Choroid plexus epithelial cell (primary cell): ENCODE measurements at regions not wholly inside any gene's neighbourhood (a gene's known extent, or its start where the extent isn't known, plus 50 kb on each side); places are given as distances from the start of the nearest gene placed in this dataset.

Experiments used
- DNase-seq: peaks from one replicate; pipeline ENCODE4 v3.0.0-alpha.2; 2010; ENCODE audit warnings: low read depth
- H3K4me3 ChIP-seq: 2 replicates; pipeline ENCODE4 v1.5.1; 2011; ENCODE audit warnings: low read depth, mild to moderate bottlenecking, control low read depth, low read length, moderate library complexity
- TF ChIP-seq, protein P1 (sequence below): conservative IDR thresholded peaks from 2 replicates; pipeline ENCODE4 v1.5.1; 2011; ENCODE audit warnings: low read depth, mild to moderate bottlenecking, control low read depth, inconsistent platforms, low read length, moderate library complexity

- TF ChIP-seq, protein P1, sequence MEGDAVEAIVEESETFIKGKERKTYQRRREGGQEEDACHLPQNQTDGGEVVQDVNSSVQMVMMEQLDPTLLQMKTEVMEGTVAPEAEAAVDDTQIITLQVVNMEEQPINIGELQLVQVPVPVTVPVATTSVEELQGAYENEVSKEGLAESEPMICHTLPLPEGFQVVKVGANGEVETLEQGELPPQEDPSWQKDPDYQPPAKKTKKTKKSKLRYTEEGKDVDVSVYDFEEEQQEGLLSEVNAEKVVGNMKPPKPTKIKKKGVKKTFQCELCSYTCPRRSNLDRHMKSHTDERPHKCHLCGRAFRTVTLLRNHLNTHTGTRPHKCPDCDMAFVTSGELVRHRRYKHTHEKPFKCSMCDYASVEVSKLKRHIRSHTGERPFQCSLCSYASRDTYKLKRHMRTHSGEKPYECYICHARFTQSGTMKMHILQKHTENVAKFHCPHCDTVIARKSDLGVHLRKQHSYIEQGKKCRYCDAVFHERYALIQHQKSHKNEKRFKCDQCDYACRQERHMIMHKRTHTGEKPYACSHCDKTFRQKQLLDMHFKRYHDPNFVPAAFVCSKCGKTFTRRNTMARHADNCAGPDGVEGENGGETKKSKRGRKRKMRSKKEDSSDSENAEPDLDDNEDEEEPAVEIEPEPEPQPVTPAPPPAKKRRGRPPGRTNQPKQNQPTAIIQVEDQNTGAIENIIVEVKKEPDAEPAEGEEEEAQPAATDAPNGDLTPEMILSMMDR = no peak
- DNase-seq = no peak
- no peak overlapping the region for H3K4me3 ChIP-seq
Observed at GRCh38 chr1:79695138-79695537, 688.6 kb upstream of the ADGRL4 start.

DNA sequence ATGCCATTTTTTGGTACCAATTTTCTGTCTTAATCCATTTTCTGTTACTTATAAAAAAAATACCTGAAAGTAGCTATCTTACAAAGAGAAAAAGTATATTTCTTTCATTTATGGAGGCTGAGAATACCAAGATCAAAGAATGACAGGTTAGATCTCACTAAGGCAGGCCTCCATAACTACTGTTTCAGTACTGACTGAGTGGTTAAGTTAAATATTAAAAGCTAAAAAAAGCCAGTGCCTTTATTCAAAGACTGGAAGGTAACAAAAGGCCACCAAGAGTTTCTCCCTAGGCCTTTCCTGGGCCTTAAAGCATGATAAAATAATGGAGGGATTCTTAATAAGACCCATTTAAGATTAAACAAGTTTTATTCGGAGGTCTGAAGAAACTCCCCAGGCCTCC is 687.7 kb upstream of the ADGRL4 start:
- TF ChIP-seq, protein P1 = no peak
- H3K4me3 ChIP-seq = no peak overlapping the region
- DNase-seq = no peak

GRCh38 chr1:79693441-79694114 is 687.0 kb upstream of the ADGRL4 start:
- TF ChIP-seq, protein P1 = no peak
- H3K4me3 ChIP-seq = no peak overlapping the region
- DNase-seq = no peak

- DNase-seq = no peak
- no peak overlapping the region for H3K4me3 ChIP-seq
- TF ChIP-seq, protein P1 = no peak
Observed at GRCh38 chr1:79692519-79692918, 686.0 kb upstream of the ADGRL4 start.

GRCh38 chr1:79688932-79689331 is 682.4 kb upstream of the ADGRL4 start:
- no peak overlapping the region for H3K4me3 ChIP-seq
- DNase-seq = no peak
- TF ChIP-seq, protein P1 = no peak

DNA sequence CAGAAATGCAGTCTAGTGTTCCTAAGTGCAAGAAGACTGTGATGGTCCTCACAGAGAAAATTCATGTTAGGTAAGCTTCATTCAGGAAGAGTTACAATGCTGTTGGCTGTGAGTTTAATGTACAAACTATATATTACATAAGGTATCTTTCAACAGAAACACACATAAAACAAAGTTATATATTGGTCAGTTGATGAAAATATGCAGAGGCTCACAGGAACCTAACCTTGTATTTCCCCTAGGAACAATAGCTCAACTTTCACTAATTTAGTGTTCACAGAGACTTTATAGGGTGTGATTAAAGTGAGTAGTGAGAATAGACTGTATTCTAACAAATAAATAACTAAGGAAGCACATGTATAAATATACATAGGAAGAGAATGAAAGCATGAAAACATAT is 676.9 kb upstream of the ADGRL4 start:
- H3K4me3 ChIP-seq = no peak overlapping the region
- TF ChIP-seq, protein P1 = no peak
- no peak for DNase-seq

DNA sequence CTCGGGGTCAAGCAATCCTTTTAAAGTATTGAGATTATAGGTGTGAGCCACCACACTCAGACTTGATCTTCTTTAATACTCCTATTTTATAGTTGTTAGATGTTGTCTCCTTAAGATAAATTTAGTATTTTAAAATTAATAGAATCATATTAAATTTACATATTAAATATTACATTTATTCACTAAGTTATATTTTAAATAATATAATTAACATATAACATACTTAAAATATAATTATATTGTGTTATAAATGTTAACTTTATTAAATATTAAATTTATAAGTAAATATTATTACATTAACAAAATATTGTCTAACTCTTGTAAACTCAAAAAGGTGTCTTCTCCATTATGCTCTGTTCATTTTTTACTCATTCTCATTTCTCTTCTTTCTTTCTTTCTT is 675.9 kb upstream of the ADGRL4 start:
- TF ChIP-seq, protein P1 = no peak
- DNase-seq = no peak
- H3K4me3 ChIP-seq = no peak overlapping the region
